HuH-7 (cell line): ENCODE measurements at regions not wholly inside any gene's neighbourhood (a gene's known extent, or its start where the extent isn't known, plus 50 kb on each side); places are given as distances from the start of the nearest gene placed in this dataset.
A peak's percentile ranks its signal among the peaks of the same experiment; 100 is the strongest.

Experiments used
- DNase-seq: peaks from one replicate; pipeline ENCODE4 v3.0.0; 2011; ENCODE audit warnings: low spot score

DNA sequence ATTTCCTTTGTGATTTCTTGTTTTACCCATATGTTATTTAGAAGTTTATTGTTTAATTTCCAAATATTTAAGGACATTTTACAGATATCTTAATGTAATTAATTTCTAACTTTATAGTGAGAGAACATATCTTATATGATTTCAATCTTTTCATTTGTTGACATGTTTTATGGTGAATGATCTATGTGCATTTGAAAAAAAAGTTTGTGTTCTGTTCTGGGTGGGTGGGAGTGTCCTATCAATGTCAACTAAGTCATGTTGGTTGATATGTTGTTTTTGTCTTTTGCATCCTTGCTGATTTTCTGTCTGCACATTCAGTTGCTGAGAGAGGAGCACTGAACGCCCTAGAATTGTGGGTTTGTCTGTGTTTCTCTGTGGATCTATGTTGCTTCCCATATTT lies 50.3 kb upstream of the CBFA2T3 start:
- DNase-seq: no peak

DNA sequence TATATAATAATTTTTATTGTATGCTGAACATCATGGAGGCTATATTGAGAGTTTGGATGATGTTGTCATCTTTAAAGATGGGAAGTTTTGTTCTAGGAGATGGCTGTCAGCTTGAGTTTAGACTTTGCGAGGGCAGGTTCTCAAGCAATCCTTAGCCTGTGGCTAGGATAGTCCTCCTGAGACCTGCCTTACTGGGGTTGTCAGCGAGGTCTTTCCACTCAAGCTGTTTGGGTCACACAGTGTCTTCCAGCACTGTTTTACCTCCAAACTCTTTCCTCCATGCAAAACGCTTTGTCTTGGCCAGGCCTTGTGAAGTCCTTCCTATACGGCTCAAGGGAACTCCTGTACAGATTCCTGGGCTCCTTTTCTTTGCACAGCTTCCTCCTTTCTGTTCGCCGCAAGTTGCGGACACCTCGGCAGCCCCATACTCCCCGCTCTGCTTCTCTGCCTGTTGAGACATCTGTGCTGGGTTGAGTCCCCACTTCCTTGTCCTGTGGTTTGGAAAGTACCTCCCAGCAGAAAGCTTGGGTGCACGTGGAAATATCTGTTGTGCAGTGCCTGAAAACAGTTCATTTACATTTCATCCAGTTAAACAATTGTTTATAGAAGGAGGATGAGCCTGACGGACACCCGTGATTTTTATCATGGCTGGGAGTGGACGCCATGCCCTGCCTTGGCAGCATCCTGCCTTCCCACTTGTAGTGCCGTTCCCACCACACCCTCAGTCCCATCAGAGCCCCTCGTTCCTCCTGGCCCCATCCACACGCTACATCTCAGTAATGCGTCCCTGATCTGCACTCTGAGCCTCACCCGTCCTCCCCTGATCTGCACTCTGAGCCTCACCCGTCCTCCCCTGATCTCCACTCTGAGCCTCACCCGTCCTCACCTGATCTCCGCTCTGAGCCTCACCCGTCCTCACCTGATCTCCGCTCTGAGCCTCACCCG lies 55.0 kb upstream of the CBFA2T3 start:
- no peak for DNase-seq

DNA sequence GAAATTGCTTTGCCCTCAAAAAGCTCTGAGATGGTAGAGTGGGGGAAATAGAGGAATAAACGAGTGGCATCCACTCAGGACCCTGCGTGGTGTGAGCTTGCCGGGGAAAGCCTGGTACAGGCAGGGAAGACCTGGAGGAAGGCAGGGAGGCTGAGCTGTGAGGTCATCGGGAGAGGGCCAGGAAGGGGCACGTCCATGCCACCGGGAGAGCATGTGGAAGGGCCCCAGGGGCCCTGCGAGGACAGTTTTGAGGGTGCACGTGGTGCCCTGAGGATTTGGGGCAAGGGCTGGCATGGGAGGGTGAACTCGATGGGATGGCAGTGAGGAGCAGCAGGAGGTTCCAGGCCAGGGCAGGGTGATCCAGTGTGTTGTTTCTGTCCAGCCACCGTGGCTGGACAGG lies 56.3 kb upstream of the CBFA2T3 start:
- DNase-seq: no peak

DNA sequence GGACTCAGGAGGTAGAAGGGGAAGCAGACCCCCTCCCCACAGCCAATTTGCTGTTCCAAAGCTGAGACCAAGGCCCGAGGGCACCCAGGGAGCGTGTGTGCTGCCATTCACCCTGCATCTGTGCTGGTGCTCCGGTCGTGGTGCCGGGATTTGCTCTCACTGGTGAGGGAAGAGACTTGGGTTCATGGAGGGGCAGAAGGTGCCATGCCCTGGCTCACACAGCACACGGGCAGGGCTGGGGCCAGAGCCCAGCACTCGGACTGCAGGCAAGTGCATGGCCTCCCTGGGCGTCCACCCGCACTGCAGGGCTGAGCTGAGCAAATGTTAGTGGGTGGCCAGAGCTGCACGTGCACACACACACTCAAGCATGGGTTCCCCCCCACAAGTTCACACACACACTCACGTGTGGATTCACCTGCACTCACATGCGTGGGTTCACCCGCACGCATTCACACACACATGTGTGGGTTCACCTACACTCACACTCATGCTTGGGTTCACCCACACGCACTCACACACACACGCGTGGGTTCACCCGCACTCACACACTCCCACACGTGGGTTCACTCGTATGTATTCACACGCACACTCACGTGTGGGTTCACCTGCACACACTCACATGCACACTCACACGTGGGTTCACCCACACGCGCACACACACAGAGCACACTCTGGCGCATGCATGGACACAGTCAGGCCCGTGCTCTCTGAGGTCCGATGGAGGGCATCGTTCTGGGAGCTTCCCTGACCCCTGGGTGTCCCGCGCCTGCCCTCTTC lies 57.0 kb upstream of the CBFA2T3 start:
- no peak for DNase-seq

DNA sequence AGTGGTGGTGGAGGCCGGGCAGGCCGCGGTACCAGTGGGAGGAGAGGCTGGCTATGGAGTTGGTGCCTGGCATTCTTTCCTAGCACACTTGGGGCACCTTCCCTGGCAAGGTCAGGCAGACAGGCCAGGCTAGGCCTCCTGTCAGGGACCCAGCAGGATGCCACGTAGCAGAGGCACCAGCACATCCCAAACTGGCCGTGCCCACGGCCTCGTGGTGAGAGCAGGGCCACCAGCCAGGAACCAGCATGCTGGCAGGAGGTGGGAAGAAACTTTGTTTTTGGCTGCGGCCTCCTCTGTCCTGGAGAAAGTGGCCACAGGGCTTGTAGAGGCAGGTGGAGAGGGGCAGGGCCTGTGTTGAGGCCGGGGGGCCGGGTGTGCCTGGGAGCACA lies 57.6 kb upstream of the CBFA2T3 start:
- no peak for DNase-seq

DNA sequence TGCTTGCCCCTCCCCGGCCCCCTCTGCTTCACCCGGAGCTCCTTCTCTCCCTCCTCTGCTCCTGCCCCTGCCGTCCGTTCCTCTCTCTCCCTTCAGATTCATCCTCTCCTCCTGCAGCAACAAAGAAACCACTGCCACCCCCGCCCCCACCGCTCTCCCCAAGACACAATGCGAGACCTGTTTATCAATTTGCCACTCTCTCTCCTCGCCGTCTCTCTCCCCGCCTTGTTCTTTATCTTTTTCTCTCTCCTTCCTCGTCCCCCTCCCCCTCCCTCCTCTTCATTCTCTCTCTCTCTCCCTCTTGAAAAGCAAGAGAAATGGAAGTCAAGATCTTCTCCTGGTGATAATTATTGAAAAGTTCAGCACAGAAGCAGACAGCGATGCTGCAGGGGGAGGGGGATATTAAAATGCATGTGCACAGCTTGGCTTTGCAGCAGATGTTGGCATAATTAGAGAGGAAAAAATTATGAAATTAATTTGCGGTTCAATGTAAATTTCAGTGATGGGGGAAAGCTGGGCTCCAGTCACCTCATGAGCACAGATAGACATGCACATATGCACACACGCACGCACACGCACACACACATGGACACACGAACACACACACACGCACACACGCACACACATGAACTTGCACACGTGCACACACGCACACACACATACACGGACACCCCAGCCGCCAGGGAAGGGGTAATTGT lies 58.1 kb upstream of the CBFA2T3 start:
- DNase-seq: no peak

DNA sequence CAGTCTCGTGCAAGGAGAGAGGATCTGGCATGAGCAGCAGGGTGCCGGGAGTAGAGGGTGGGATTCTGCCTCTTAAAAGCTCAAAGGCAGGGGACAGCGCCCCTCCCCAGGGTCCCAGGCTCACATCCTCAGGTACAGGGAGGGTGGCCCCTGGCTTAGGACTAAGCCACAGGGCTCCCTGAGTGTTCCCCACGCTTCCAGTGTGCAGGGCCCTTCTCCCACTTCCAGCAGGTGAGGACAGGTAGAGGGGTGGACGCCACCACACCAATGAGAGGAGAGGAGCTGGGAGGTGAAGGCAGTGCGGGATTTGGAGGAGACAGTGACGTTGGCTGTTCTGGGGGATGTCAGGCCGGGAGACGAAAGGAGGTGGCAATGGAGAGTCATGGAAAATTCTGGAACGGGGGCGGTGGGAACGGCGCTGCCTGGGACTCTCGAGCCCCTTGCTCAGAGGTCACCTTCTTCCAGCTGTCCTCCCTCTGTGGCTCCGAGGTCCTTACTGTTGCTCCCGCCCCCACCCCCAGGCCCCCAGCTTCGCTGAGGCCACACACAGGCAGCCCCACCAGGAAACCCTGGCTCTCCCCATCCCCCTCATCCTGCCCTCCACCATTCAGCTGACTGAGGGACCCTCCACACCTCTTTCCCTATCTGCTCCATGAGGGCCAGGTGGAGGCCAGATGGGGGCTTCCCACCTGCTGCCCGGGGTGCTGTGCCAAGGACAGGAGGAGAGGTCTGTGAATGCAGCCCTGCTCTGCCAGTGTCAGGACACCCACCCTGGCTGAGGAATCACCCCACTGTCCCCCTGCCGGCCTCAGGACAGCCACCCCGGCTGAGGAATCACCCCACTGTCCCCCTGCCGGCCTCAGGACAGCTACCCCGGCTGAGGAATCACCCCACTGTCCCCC lies 57.7 kb upstream of the ACSF3 start:
- DNase-seq: no peak

DNA sequence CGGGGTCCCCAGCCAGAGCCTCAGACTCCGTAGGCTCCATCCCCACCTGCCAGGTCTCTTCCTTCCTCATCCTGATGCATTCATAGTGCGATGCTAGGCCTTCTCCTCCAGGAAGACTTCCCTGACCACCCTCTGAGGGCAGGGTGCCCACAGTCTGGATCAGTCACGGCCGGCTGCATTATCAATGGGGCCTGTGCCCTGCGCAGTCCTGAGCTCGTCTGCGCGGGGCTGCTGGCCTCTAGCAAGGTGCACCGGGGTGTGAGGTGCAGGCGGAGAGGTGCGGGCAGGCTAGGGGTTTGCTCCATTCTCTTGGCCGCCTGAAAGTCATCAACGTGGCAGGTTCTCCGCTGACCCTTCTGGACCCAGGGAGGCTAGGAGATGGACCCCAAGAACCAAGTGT lies 56.9 kb upstream of the ACSF3 start:
- no peak for DNase-seq

DNA sequence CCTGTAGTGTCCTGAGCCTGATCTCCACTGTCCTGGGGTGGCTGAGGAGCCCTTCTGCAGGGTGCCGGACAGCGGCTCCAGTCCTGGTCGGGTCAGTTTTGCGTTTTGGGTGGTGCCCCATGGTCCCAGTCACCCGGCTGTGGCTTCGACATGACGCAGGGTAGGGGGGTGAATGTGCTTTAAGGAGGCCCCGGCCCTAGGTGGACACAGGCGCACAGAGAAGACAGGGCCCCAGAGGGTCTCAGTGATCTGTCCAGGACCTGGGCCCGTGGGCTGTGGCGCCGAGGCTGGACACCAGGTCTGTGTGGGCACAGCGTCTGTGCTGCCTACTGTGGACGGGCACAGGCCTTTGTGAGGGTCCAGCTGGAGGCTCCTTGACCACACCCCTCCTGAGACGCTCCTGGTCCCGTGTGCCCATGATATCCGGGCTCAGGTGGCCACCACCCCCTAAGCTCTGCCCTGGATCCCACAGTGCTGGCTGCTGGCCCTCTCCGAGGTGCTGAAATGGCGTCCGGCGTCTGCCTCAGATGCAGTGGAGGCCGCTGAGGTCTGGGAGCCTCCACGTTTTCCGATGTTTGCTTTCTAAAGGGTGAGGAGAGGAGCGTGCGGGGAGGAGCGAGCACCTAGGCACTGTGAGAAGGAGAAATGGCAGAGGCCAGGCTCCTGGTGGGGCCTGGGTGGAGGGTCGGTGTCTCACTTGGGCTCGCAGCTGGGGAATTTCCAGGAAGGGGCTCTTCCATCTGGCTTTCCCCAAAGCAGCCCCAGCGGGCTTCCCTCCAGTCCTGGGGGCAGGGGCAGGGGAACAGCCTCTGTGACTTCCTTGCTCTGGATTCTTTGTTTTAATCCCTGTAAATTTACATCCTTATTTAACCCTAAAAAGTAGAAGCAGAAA lies 56.1 kb upstream of the ACSF3 start:
- peak; percentile 93 for DNase-seq

DNA sequence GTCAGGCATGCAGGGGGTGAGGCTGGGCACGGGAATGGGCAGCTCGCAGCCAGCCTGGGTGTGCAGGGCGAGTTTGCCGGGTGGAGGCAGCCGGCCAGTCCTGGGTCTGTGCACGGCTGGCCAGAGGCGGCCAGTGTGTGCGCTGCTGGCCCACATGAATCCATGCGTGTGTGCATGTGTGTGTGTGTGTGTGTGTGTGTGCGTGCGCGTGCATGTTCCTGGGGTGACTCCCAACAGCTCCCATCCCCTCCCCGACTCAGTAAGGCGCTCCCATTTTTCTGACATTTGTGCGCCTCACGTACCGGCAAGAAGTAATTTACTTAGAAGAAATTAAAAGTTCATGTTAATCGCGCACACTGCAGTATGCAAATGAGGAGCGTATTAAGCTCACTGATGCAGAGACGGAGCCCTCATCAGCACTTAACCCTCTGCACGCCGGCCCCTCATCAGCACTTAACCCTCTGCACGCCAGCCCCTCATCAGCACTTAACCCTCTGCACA lies 55.4 kb upstream of the ACSF3 start:
- no peak for DNase-seq

DNA sequence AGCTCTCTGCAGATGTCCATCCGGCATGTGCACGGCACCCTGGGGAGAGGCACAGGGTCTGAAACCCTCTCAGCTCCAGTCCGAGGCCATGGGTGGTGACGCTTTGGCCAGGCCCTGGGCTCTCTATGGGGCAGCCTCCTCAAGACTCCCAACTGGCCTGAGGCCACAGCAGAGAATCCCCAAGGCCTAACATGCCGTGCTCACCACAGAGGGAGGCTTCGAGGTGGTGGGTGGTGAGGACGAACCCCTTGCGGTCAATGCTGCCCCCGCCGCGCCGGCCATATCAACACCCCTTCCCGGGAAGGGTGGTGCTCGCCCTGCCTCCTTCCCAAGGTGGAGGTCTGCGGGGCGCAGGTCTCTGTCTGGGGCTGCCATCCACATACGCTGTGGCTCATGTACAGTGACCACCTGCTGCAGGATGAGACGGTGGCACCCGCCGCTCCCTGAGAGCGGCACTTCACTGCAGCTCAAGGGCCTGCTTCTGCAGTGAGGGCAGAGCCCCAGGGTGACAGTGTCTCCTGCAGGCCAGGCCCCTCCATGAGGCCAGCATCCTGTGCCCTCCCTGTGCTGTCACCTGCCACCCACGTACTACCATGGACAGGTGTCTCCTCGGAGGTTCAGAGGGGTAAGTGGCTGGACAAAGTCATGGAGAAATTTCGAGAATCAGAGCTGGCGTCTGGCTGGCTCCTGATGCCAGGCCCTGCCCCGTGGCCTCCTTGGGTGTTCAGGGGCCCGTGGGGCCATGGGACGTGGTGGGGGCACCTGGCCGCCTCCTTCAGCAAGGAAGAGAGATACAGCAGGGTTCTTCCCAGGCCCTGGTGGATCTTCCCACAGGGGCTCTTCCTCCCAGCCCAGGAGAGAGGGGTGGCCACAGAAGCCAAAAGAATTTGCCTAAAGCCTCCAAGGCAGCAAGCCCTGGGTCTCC lies 54.6 kb upstream of the ACSF3 start:
- DNase-seq: no peak

DNA sequence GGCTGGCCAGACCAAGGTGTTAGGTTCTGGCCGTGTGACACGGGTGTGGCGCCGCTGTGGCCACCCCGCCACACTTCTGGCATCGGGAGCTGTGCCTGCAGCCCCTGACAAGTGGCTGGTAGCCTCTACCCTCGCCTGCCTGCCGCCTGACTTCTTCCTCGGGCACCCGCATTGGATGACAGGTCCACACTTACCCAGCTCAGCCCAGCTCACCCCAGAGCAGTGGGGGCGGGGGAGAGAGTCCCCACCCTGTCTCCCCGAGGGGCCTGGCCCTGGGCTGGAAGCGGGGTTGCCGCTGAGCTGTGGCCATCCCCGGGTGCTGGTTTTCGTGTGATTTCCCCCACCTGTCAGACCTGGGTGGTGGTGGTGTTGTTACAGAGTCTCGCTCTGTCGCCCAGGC lies 53.9 kb upstream of the ACSF3 start:
- DNase-seq: no peak

DNA sequence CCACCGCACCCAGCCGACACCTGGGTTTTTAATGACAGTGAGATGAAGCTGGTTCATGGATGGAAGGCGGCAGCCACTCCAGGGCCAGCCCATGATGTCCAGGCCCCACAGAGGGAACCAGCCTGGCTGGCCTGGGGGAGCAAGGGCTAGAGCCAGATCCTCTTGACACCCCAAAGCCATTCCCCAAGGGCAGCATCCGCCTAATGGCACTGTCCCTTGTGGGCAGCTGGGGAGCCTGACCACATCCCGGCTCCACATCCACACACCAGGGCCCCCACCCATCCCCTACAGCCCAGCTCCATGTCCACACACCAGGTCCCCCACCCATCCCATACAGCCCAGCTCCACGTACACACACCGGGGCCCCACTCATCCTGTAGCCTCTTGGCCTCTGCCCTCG lies 53.3 kb upstream of the ACSF3 start:
- no peak for DNase-seq

DNA sequence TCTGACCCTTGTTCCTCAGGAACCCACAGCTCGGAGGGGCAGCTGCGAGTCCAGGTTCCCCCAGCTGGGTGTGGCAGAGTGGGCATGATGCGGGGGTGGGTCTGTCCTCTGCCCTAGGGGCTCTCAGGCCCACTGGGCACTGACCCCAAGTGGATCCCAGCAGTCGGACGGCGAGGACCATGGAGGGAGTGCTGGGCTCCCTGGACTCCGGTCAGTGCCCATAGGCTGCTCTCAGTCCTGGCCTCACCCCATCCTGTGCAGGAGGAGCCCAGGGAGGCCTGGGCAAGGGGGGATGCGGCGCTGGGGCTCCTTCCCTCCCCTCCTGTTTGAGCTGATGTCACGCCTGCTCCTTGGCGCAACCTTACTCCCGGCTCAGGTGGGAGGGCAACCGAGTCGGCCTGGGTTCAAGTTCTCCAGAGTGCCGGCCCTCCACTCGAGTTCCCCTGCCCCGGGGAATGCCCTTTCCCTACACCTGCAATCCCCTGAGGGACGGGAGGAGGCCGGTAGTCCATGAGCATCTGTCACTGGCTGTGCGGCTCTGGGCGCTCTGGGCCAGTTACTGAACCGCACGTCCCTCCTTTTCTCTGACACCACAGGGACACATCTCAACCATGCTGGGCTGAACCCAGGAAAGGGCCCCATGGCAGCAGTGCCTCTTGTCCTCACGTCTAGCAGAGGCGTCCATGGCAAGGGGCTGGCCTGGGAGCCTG lies 52.6 kb upstream of the ACSF3 start:
- DNase-seq: no peak

DNA sequence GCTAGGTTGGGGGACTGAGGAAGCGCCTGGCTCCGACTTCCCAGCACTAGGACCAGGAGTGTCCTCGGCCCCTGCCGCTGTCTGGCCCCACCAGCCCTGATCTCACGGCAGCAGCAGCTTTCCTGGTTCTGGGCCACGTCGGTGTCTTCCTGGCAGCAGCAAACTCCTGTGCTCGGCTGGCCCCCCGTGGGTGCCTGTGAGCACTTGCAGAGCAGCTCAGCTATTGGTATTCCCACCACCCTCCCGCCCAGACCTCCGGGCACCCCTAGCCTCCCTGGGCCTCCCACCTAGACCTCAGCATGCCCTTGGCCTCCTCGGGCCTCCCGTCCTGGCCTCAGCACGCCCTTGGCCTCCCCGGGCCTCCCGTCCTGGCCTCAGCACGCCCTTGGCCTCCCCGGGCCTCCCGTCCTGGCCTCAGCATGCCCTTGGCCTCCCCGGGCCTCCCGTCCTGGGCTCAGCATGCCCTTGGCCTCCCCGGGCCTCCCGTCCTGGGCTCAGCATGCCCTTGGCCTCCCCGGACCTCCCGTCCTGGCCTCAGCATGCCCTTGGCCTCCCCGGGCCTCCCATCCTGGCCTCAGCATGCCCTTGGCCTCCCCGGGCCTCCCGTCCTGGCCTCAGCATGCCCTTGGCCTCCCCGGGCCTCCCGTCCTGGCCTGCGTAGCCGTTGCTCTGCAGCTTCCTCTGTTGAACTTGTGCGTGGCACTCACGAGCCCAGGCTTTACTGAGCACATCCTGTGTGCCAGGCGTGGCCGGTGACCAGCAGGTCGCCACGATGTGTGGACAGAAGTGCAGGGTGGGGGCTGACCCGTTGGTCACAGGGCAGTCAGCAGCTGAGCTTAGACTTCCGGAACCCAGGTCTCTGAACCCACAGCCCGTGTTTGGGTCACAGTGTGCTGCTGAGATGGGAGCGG lies 51.8 kb upstream of the ACSF3 start:
- DNase-seq: no peak

DNA sequence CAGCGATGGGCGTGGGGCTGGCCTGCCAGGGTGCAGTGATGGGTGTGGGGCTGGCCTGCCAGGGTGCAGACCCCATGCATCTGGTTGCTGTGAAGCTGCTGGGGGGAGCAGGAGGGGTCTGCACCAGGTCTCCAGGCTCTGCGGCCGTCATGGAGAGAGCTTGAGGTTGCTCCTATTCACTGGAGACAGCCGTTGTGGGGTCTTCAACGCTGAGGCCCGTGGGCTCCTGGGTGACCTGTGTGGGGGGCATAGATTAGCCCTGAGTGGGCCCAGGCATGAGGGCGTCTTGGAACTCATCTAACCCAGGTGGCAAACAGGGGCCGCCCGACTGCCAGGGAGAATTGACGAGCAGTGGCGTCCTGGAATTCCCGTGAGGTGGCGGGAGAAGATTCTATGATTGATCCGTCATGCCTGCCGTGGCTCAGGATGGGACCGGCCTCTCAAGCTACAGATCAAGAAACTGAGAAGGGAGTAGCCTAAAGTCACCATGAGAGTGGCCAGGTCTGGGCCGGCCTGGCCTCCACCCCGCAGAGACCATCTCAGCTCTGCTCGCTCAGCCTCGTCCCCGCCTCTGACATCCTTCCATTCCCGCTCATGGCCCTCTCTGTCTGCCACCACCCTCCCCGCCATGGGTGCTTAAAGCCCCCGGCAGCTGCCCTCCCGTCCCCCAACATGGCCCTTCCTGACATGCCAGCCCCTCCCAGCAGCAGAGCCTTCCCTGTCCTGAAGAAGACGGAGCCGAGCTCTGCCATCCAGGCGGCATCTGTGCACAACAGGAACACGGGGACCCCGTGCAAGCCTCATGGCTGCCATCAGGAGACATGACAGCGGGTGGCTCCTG lies 50.7 kb upstream of the ACSF3 start:
- DNase-seq: no peak
